Esophagus muscularis mucosa (tissue), 4 donors: ENCODE measurements at regions not wholly inside any gene's neighbourhood (a gene's known extent, or its start where the extent isn't known, plus 50 kb on each side); places are given as distances from the start of the nearest gene placed in this dataset.

Source experiments
- DNase-seq: peaks from one replicate; pipeline ENCODE4 v3.0.0-alpha.2; 2017; ENCODE audit errors: extremely low spot score
- H3K27ac ChIP-seq, 4 donors: fragments of 200-600 bp; sonication (generic); replicated peaks in 1 of 4; 1 replicate in 3 of 4; 2 replicates in 1 of 4; pipeline ENCODE4 v1.5.1; 2016 to 2019; ENCODE audit warnings: mild to moderate bottlenecking in 1 of 4
- H3K27me3 ChIP-seq, 4 donors: fragments of 200-600 bp; sonication (generic); one replicate each; pipeline versions ENCODE4 v1.5.1 to v1.6.0; 2016 to 2019
- H3K36me3 ChIP-seq, 4 donors: fragments of 200-600 bp; sonication (generic); one replicate each; pipeline ENCODE4 v1.5.1; 2016 to 2019
- H3K4me1 ChIP-seq, 4 donors: fragments of 200-600 bp; sonication (generic); one replicate each; pipeline ENCODE4 v1.5.1; 2016 to 2019
- H3K4me3 ChIP-seq, 4 donors: fragments of 200-600 bp; sonication (generic); 1 replicate in 2 of 4; 2 replicates in 2 of 4; pipeline ENCODE4 v1.5.1; 2016 to 2019; ENCODE audit warnings: mild to moderate bottlenecking in 4 of 4, moderate library complexity in 1 of 4
- H3K9me3 ChIP-seq, 4 donors: fragments of 200-600 bp; sonication (generic); 1 replicate in 3 of 4; 2 replicates in 1 of 4; pipeline ENCODE4 v1.5.1; 2016 to 2019
- EP300 ChIP-seq: sonication (generic); formaldehyde crosslinking; IDR thresholded peaks from one replicate; pipeline ENCODE4 v1.6.1; 2017; ENCODE audit warnings: antibody characterized with exemption
- POLR2A ChIP-seq: fragments of 450-650 bp; IDR thresholded peaks from one replicate; pipeline ENCODE4 v1.6.1; 2017; ENCODE audit warnings: antibody characterized with exemption, moderate library complexity, mild to moderate bottlenecking, low read depth
- POLR2AphosphoS5 ChIP-seq, 2 donors: sonication (generic); formaldehyde crosslinking; IDR thresholded peaks; one replicate each; pipeline ENCODE4 v1.6.1; 2017; ENCODE audit warnings: antibody characterized with exemption in 2 of 2
- WGBS: methylation state at CpG from one replicate; pipeline ENCODE4 v1.1.5; 2018; 5-methylcytosine and 5-hydroxymethylcytosine counted together
- intact Hi-C: fragments of 100-400 bp; cut with DNase I; formaldehyde crosslinking; loops from one replicate; pipeline ENCODE4 v1.15.1; 2023
- TF ChIP-seq, protein P1 (sequence below), 3 experiments: fragments of 200-600 bp in 2 of 3; fragments of 450-650 bp in 1 of 3; sonication (generic) in 2 of 3; IDR thresholded peaks; one replicate each; pipeline ENCODE4 v1.5.1; 2017 to 2019; ENCODE audit warnings: antibody characterized with exemption in 3 of 3, mild to moderate bottlenecking in 2 of 3, moderate library complexity in 1 of 3

DNA sequence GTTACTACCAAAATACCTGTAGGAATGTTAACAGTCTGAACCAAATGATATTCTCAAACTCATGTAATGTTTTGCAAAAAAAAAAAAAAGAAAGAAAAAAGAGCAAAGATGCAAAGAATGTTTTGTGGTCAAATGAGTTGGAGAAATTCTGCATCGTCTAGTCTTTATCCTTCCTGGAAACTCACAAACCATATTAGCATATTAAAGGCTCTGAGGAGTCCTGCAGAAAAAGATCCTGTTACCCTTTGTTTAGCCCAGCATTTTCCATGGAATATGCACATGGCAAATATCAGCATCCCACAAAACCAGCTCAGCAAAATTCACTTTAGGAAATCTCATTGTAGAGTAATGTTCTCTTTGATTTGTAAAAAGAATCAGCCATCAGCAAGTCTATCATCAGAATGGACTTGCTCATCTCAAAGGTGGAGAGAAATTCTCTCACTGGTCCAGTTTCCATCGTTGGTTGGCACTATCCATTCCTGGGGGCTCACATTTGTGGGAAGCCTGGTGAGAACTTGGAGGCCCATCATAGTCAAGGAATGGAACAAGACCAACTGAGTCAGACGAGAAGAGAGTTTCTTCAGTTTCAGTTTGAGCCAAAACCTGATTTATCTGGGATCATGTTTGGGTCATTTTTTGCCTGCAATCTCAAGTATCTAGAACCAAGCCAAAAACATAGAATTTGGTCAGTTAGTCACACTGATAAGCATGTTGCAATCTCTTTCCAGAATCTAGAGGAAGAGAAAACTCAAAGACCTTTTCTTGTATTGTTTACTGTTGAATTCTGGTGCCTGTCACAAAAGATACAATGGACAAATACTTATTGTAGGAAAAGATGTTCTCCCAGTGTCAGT is 129.8 kb downstream of the TBX5 start:
- TF ChIP-seq POLR2AphosphoS5 (IDR thresholded peaks at IDR 0.05) (no peak), POLR2A (no peak), EP300 (no peak)
- TF ChIP-seq, protein P1, sequence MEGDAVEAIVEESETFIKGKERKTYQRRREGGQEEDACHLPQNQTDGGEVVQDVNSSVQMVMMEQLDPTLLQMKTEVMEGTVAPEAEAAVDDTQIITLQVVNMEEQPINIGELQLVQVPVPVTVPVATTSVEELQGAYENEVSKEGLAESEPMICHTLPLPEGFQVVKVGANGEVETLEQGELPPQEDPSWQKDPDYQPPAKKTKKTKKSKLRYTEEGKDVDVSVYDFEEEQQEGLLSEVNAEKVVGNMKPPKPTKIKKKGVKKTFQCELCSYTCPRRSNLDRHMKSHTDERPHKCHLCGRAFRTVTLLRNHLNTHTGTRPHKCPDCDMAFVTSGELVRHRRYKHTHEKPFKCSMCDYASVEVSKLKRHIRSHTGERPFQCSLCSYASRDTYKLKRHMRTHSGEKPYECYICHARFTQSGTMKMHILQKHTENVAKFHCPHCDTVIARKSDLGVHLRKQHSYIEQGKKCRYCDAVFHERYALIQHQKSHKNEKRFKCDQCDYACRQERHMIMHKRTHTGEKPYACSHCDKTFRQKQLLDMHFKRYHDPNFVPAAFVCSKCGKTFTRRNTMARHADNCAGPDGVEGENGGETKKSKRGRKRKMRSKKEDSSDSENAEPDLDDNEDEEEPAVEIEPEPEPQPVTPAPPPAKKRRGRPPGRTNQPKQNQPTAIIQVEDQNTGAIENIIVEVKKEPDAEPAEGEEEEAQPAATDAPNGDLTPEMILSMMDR (IDR thresholded peaks at IDR 0.05), result no peak
- Histone ChIP-seq H3K36me3 (no peaks in the 10 kb centered on the region), H3K9me3 (no peaks in the 10 kb centered on the region), H3K4me3 (no peak overlapping the region), H3K27me3 (peaks cover 0 to 18% (median 1%) of the 10 kb centered on the region in 4 donors), H3K27ac (no peak overlapping the region), H3K4me1 (peaks cover 0 to 8% (median 3%) of the 10 kb centered on the region in 4 donors)
- WGBS, result 56% methylated on average over 3 of the region's 3 CpGs
- intact Hi-C loops, result no loop called here
- no peak for DNase-seq

DNA sequence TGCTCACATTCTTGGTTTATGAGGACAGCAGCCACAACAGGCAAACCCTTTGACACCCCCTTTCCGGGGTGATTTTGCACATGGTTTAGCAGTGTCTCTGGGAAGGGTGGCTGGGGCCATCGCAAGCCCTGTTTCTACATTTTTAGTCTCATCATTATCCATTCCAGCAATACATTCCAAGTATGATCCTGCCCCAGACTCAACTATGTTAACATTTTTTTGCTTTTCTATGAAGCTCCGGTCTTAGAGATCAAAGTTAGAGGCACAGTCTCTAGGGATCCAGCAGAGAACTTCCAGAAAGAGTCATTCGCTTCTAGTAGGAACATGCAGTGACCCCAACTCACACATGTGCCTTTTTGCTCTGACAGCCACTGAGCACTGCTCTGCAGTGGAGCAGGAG is 130.9 kb downstream of the TBX5 start:
- no peak overlapping the region for H3K4me3 ChIP-seq
- TF ChIP-seq POLR2AphosphoS5 (IDR thresholded peaks at IDR 0.05) (no peak), EP300 (no peak), POLR2A (no peak)
- TF ChIP-seq, protein P1 (IDR thresholded peaks at IDR 0.05), result no peak
- intact Hi-C loops, result no loop called here
- peaks cover 0 to 8% (median 3%) of the 10 kb centered on the region in 4 donors for H3K4me1 ChIP-seq
- no peaks in the 10 kb centered on the region for H3K9me3 ChIP-seq
- H3K36me3 ChIP-seq, result no peaks in the 10 kb centered on the region
- WGBS, result 67% methylated on average over 4 of the region's 4 CpGs
- H3K27ac ChIP-seq, result no peak overlapping the region
- no peak for DNase-seq
- H3K27me3 ChIP-seq, result peaks cover 0 to 21% (median 3%) of the 10 kb centered on the region in 4 donors

DNA sequence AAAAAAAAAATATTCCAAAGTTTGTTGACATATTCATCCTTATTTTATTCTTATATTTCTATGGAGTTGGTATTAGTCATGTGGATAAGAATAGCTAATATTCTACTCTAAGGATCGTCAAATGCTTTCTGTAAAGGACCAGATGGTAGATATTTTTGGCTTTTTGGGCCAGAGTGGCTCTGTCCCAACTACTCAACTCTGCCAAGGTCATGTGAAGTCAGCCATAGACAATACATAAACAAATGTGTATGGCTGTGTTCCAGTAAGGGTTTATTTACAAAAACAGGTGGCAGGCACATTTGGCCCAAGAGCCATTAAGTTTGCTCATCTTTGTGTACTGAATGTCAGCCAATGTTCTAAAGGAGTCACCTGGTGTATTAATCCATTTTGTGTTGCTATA is 131.8 kb downstream of the TBX5 start:
- intact Hi-C loops, result no loop called here
- 17% methylated on average over 1 of the region's 1 CpG for WGBS
- no peak overlapping the region for H3K4me3 ChIP-seq

DNA sequence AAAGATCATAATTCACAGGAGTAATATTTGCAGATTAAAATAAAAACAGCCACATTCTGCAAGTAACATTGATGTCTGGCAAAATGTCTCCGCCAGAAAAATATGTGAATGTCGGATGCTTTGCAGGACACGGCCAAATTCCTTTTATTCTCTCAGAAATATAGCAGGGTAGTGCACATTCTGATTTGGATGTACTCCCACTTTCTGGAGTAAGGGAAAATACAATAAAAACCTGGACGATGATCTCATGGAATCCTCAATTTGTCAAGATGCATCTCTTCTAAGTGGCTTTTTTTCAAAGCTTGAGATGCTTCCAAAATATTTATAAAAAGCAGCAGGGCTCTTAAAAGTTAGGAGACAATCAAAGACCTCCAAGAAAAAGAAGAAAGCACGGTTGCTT is 133.3 kb downstream of the TBX5 start:
- Histone ChIP-seq H3K27me3 (peaks cover 0 to 29% (median 3%) of the 10 kb centered on the region in 4 donors), H3K36me3 (no peaks in the 10 kb centered on the region), H3K9me3 (no peaks in the 10 kb centered on the region), H3K4me1 (peaks cover 0 to 8% (median 3%) of the 10 kb centered on the region in 4 donors), H3K27ac (no peak overlapping the region), H3K4me3 (no peak overlapping the region)
- WGBS, result 21% methylated on average over 5 of the region's 5 CpGs
- intact Hi-C loops, result no loop called here
- DNase-seq, result no peak
- no peak for TF ChIP-seq POLR2AphosphoS5 (IDR thresholded peaks at IDR 0.05)
- TF ChIP-seq EP300, result no peak

More for the DNA sequence above, 131.8 kb downstream of the TBX5 start:
- no peak for DNase-seq
- no peak for TF ChIP-seq POLR2A
- no peak for TF ChIP-seq POLR2AphosphoS5 (IDR thresholded peaks at IDR 0.05)
- TF ChIP-seq, protein P1 (IDR thresholded peaks at IDR 0.05), result no peak
- no peak for TF ChIP-seq EP300
- Histone ChIP-seq H3K9me3 (no peaks in the 10 kb centered on the region), H3K27me3 (peaks cover 0 to 26% (median 3%) of the 10 kb centered on the region in 4 donors), H3K4me1 (peaks cover 0 to 8% (median 3%) of the 10 kb centered on the region in 4 donors), H3K27ac (no peak overlapping the region), H3K36me3 (no peaks in the 10 kb centered on the region)

DNA sequence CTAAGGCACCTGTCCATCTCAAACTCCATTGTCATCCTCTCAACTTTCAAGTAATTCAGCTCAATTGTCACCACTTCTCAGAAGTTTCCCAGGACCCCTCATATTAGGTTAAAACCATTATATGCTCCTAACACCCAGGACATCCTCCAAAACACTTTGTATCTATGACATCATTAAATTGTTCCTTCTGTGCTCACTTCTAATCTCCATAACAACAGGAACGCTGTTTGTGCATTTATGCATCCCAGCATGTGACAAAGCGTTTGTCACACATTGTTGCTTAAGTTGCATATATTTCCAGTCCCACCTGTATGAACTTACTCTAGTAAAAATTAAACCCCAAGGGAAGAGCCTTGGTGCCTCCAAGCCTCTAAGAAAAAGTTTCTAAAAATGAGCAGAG is 133.9 kb downstream of the TBX5 start:
- WGBS, result 23% methylated on average over 2 of the region's 2 CpGs
- TF ChIP-seq, protein P1 (IDR thresholded peaks at IDR 0.05), result no peak
- TF ChIP-seq POLR2A (no peak), POLR2AphosphoS5 (IDR thresholded peaks at IDR 0.05) (no peak), EP300 (no peak)
- H3K36me3 ChIP-seq, result no peaks in the 10 kb centered on the region
- no peak overlapping the region for H3K4me3 ChIP-seq
- intact Hi-C loops, result no loop called here
- H3K27me3 ChIP-seq, result peaks cover 0 to 34% (median 3%) of the 10 kb centered on the region in 4 donors
- DNase-seq, result no peak
- H3K27ac ChIP-seq, result no peak overlapping the region
- H3K4me1 ChIP-seq, result peaks cover 0 to 8% (median 3%) of the 10 kb centered on the region in 4 donors
- H3K9me3 ChIP-seq, result no peaks in the 10 kb centered on the region
